ENCODE measurements at regions not wholly inside any gene's neighbourhood (a gene's known extent, or its start where the extent isn't known, plus 50 kb on each side); places are given as distances from the start of the nearest gene placed in this dataset.

GRCh38 chr18:73884868-73885267 lies 262.8 kb downstream of the FBXO15 start:
- H3K27me3 Mint-ChIP-seq (ENCODE audit: low read depth in 2 of 2): no peaks in the 10 kb centered on the region
- intact Hi-C loops (cut with micrococcal nuclease): no loop called here
- WGBS (ENCODE audit: insufficient coverage): 84% methylated on average over 3 of the region's 3 CpGs
- H3K9me3 ChIP-seq (ENCODE audit: control insufficient read depth, insufficient read depth, low read length): no peaks in the 10 kb centered on the region
- H3K36me3 Mint-ChIP-seq: no peaks in the 10 kb centered on the region
- H3K9me3 Mint-ChIP-seq: peaks cover 0 to 3% of the 10 kb centered on the region in 2 donors
- no peak overlapping the region for H3K4me3 Mint-ChIP-seq
- H3K36me3 ChIP-seq (ENCODE audit: control insufficient read depth, insufficient read depth, low read length): no peaks in the 10 kb centered on the region
- DNase-seq (no peak), ATAC-seq (no peak)
- no peak overlapping the region for H3K4me3 ChIP-seq (ENCODE audit: low read length)
- no peak for TF ChIP-seq CTCF (IDR thresholded peaks at IDR 0.05)
- no peaks in the 10 kb centered on the region for H3K27me3 ChIP-seq (ENCODE audit: control insufficient read depth, insufficient read depth, low read length)
- no peak overlapping the region for H3K27ac ChIP-seq (ENCODE audit: low read length)
- H3K4me1 ChIP-seq (ENCODE audit: control insufficient read depth, insufficient read depth, low read length): no peaks in the 10 kb centered on the region
- no peak overlapping the region for H3K27ac Mint-ChIP-seq
- H3K4me1 Mint-ChIP-seq: no peaks in the 10 kb centered on the region

GRCh38 chr18:73881396-73881917 lies 266.2 kb downstream of the FBXO15 start:
- no peak overlapping the region for H3K27ac Mint-ChIP-seq
- no peak for DNase-seq
- 73% methylated on average over 2 of the region's 2 CpGs for WGBS (ENCODE audit: insufficient coverage)
- H3K36me3 Mint-ChIP-seq: no peaks in the 10 kb centered on the region
- TF ChIP-seq CTCF (IDR thresholded peaks at IDR 0.05): no peak
- H3K4me1 Mint-ChIP-seq: no peaks in the 10 kb centered on the region
- no peaks in the 10 kb centered on the region for H3K27me3 Mint-ChIP-seq (ENCODE audit: low read depth in 2 of 2)
- peaks cover 0 to 3% of the 10 kb centered on the region in 2 donors for H3K9me3 Mint-ChIP-seq
- no peaks in the 10 kb centered on the region for H3K27me3 ChIP-seq (ENCODE audit: control insufficient read depth, insufficient read depth, low read length)
- no peaks in the 10 kb centered on the region for H3K4me1 ChIP-seq (ENCODE audit: control insufficient read depth, insufficient read depth, low read length)
- no peaks in the 10 kb centered on the region for H3K36me3 ChIP-seq (ENCODE audit: control insufficient read depth, insufficient read depth, low read length)
- intact Hi-C loops (cut with micrococcal nuclease): no loop called here
- H3K4me3 ChIP-seq (ENCODE audit: low read length): no peak overlapping the region
- no peak overlapping the region for H3K4me3 Mint-ChIP-seq
- no peak for ATAC-seq
- no peaks in the 10 kb centered on the region for H3K9me3 ChIP-seq (ENCODE audit: control insufficient read depth, insufficient read depth, low read length)
- H3K27ac ChIP-seq (ENCODE audit: low read length): no peak overlapping the region

GRCh38 chr18:73880387-73880786 lies 267.2 kb downstream of the FBXO15 start:
- no peaks in the 10 kb centered on the region for H3K4me1 ChIP-seq (ENCODE audit: control insufficient read depth, insufficient read depth, low read length)
- H3K4me3 ChIP-seq (ENCODE audit: low read length): no peak overlapping the region
- no peak overlapping the region for H3K27ac ChIP-seq (ENCODE audit: low read length)
- DNase-seq (no peak), ATAC-seq (no peak)
- TF ChIP-seq CTCF (IDR thresholded peaks at IDR 0.05): no peak
- H3K9me3 ChIP-seq (ENCODE audit: control insufficient read depth, insufficient read depth, low read length): no peaks in the 10 kb centered on the region
- Mint-ChIP-seq H3K27me3 (ENCODE audit: low read depth in 2 of 2) (no peaks in the 10 kb centered on the region), H3K36me3 (no peaks in the 10 kb centered on the region), H3K9me3 (peaks cover 0 to 3% of the 10 kb centered on the region in 2 donors), H3K4me3 (no peak overlapping the region), H3K4me1 (no peaks in the 10 kb centered on the region), H3K27ac (no peak overlapping the region)
- intact Hi-C loops (cut with micrococcal nuclease): no loop called here
- H3K36me3 ChIP-seq (ENCODE audit: control insufficient read depth, insufficient read depth, low read length): no peaks in the 10 kb centered on the region
- 65% methylated on average over 2 of the region's 2 CpGs for WGBS (ENCODE audit: insufficient coverage)
- no peaks in the 10 kb centered on the region for H3K27me3 ChIP-seq (ENCODE audit: control insufficient read depth, insufficient read depth, low read length)

- Mint-ChIP-seq H3K27ac (no peak overlapping the region), H3K4me1 (no peaks in the 10 kb centered on the region), H3K36me3 (no peaks in the 10 kb centered on the region), H3K9me3 (peaks cover 0 to 3% of the 10 kb centered on the region in 2 donors), H3K27me3 (ENCODE audit: low read depth in 2 of 2) (no peaks in the 10 kb centered on the region), H3K4me3 (no peak overlapping the region)
- Histone ChIP-seq H3K4me1 (ENCODE audit: control insufficient read depth, insufficient read depth, low read length) (no peaks in the 10 kb centered on the region), H3K27me3 (ENCODE audit: control insufficient read depth, insufficient read depth, low read length) (no peaks in the 10 kb centered on the region), H3K4me3 (ENCODE audit: low read length) (no peak overlapping the region), H3K36me3 (ENCODE audit: control insufficient read depth, insufficient read depth, low read length) (no peaks in the 10 kb centered on the region), H3K27ac (ENCODE audit: low read length) (no peak overlapping the region), H3K9me3 (ENCODE audit: control insufficient read depth, insufficient read depth, low read length) (no peaks in the 10 kb centered on the region)
- intact Hi-C loops (cut with micrococcal nuclease): no loop called here
- no peak for TF ChIP-seq CTCF (IDR thresholded peaks at IDR 0.05)
- ATAC-seq (no peak), DNase-seq (no peak)
- 78% methylated on average over 1 of the region's 2 CpGs for WGBS (ENCODE audit: insufficient coverage)
Observed at GRCh38 chr18:73879766-73880165, 267.9 kb downstream of the FBXO15 start.
